ENCODE measurements at regions not wholly inside any gene's neighbourhood (a gene's known extent, or its start where the extent isn't known, plus 50 kb on each side); places are given as distances from the start of the nearest gene placed in this dataset.

- Histone ChIP-seq H3K9me3 (ENCODE audit: control insufficient read depth, low read length) (no peaks in the 10 kb centered on the region), H3K27me3 (ENCODE audit: control insufficient read depth, insufficient read depth, low read length) (no peaks in the 10 kb centered on the region), H3K4me2 (ENCODE audit: low read length) (no peak overlapping the region), H3K79me2 (no peaks in the 10 kb centered on the region), H2AFZ (no peak overlapping the region), H3K36me3 (ENCODE audit: control insufficient read depth, insufficient read depth, low read length) (no peaks in the 10 kb centered on the region), H3K4me3 (ENCODE audit: low read depth, low read length) (no peak overlapping the region), H3K9ac (no peak overlapping the region), H3K27ac (no peak overlapping the region), H3K4me1 (no peaks in the 10 kb centered on the region)
- TF ChIP-seq CTCF (IDR thresholded peaks at IDR 0.05): no peak
Observed at GRCh38 chr18:42683094-42683493, 432.4 kb downstream of the RIT2 start.

DNA sequence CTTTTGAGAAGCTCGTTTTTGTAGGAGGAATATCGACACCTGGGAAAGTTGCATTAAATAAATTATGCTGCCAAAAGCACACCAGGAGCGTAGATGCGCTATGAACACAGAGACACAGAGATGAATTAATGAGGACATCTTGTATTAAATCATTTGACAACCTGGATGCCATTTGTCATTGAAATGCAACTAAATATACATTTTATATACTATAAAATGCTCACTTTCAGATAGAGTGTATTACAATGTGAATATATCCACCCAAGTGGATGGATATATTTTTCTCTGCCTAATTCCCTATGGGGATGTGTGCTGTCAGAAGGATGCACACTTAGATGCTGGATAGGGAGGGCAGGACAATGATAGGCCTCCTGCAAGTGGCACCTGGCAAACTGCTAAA is 426.2 kb downstream of the RIT2 start:
- Histone ChIP-seq H3K4me3 (ENCODE audit: low read depth, low read length) (no peak overlapping the region), H3K4me1 (no peaks in the 10 kb centered on the region), H3K36me3 (ENCODE audit: control insufficient read depth, insufficient read depth, low read length) (no peaks in the 10 kb centered on the region), H3K9ac (no peak overlapping the region), H3K27ac (no peak overlapping the region), H2AFZ (no peak overlapping the region), H3K79me2 (no peaks in the 10 kb centered on the region), H3K9me3 (ENCODE audit: control insufficient read depth, low read length) (no peaks in the 10 kb centered on the region), H3K27me3 (ENCODE audit: control insufficient read depth, insufficient read depth, low read length) (no peaks in the 10 kb centered on the region), H3K4me2 (ENCODE audit: low read length) (no peak overlapping the region)
- no peak for TF ChIP-seq CTCF (IDR thresholded peaks at IDR 0.05)

Data from parathyroid adenoma (tissue), 2 donors.